ENCODE measurements at regions not wholly inside any gene's neighbourhood (a gene's known extent, or its start where the extent isn't known, plus 50 kb on each side); places are given as distances from the start of the nearest gene placed in this dataset.

DNA sequence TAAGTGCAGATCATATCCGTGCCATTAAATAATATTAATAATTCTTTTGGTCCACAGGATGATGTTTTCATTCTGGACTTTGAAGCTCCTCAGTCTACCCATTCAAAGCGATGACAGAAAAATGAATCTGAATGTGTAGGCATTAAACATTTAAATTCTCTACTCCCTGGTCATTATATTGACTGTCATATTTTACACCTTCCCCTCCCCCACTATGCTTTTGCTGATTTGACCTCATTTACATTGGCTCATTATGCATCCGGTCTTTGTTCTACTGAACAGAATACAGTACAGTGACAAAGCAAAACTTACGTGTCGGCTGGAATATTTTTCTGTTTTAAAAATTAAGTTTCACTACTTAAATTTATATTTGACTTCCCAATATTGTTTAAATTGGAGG lies 289.7 kb upstream of the TMEM161B start:
- Histone ChIP-seq H3K18ac (ENCODE audit: insufficient read length, low read depth, low read length) (no peak overlapping the region), H3K4me2 (ENCODE audit: insufficient read depth, insufficient read length, low read length) (no peak overlapping the region), H3K4me1 (ENCODE audit: insufficient read depth, low read length) (no peaks in the 10 kb centered on the region), H2BK5ac (ENCODE audit: insufficient read length, low read length) (no peak overlapping the region), H3K23me2 (ENCODE audit: insufficient read length, low read depth, low read length, poor library complexity, severe bottlenecking) (no peaks in the 10 kb centered on the region), H2BK120ac (ENCODE audit: low read depth, low read length, poor library complexity, severe bottlenecking) (no peak overlapping the region), H2AK5ac (ENCODE audit: insufficient read length, low read length) (no peak overlapping the region), H2BK12ac (ENCODE audit: insufficient read length, low read depth, low read length) (no peak overlapping the region), H3K79me1 (ENCODE audit: insufficient read depth, low read depth, low read length, poor library complexity, severe bottlenecking) (no peaks in the 10 kb centered on the region), H2BK20ac (ENCODE audit: low read depth, low read length, poor library complexity, severe bottlenecking) (no peak overlapping the region), H3K79me2 (ENCODE audit: insufficient read depth, low read length) (no peaks in the 10 kb centered on the region), H2AFZ (ENCODE audit: low read length) (no peak overlapping the region), H3K9me3 (ENCODE audit: control insufficient read depth, low read depth, low read length) (no peaks in the 10 kb centered on the region), H2BK15ac (ENCODE audit: low read depth, low read length) (no peak overlapping the region), H3K9ac (ENCODE audit: extremely low read depth, insufficient read length, low read length) (no peak overlapping the region), H3K14ac (ENCODE audit: insufficient read depth, low read length) (no peak overlapping the region), H4K91ac (ENCODE audit: insufficient read length, low read depth, low read length) (no peak overlapping the region), H3K23ac (ENCODE audit: insufficient read length, low read depth, low read length) (no peak overlapping the region), H4K5ac (ENCODE audit: insufficient read length, low read depth, low read length) (no peak overlapping the region), H3K27ac (ENCODE audit: insufficient read length, low read depth, low read length) (no peak overlapping the region), H4K20me1 (ENCODE audit: control insufficient read depth, insufficient read depth, insufficient read length) (no peaks in the 10 kb centered on the region), H4K8ac (replicated peaks; ENCODE audit: insufficient read length, low read depth, low read length) (no peak overlapping the region), H3K4ac (ENCODE audit: low read depth, low read length) (no peak overlapping the region), H3K56ac (ENCODE audit: insufficient read length, low read depth, low read length) (no peak overlapping the region), H3T11ph (ENCODE audit: low read length) (no peak overlapping the region), H3K27me3 (ENCODE audit: insufficient read depth, low read length) (no peaks in the 10 kb centered on the region)
- H3K9me3 Mint-ChIP-seq: no peaks in the 10 kb centered on the region
- DNase-seq: no peak
- H3K27me3 Mint-ChIP-seq (ENCODE audit: low read depth): no peaks in the 10 kb centered on the region
- no peaks in the 10 kb centered on the region for H3K36me3 Mint-ChIP-seq (ENCODE audit: insufficient read depth in 1 of 3, low read depth in 3 of 3)
- H3K4me3 Mint-ChIP-seq: no peak overlapping the region
- TF ChIP-seq, protein P1, sequence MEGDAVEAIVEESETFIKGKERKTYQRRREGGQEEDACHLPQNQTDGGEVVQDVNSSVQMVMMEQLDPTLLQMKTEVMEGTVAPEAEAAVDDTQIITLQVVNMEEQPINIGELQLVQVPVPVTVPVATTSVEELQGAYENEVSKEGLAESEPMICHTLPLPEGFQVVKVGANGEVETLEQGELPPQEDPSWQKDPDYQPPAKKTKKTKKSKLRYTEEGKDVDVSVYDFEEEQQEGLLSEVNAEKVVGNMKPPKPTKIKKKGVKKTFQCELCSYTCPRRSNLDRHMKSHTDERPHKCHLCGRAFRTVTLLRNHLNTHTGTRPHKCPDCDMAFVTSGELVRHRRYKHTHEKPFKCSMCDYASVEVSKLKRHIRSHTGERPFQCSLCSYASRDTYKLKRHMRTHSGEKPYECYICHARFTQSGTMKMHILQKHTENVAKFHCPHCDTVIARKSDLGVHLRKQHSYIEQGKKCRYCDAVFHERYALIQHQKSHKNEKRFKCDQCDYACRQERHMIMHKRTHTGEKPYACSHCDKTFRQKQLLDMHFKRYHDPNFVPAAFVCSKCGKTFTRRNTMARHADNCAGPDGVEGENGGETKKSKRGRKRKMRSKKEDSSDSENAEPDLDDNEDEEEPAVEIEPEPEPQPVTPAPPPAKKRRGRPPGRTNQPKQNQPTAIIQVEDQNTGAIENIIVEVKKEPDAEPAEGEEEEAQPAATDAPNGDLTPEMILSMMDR (conservative IDR thresholded peaks at IDR 0.05): no peak
- H3K4me1 Mint-ChIP-seq: peaks cover 25 to 26% of the 10 kb centered on the region in 2 experiments
- no CpG with 5 or more reads among the region's 5 CpGs for WGBS (ENCODE audit: extremely low coverage, insufficient read length, low lambda C conversion rate)
- H3K27ac Mint-ChIP-seq: no peak overlapping the region
